ENCODE measurements at regions not wholly inside any gene's neighbourhood (a gene's known extent, or its start where the extent isn't known, plus 50 kb on each side); places are given as distances from the start of the nearest gene placed in this dataset.

GRCh38 chrX:36913551-36913950, 94.6 kb upstream of the FAM47C start:
- Mint-ChIP-seq H3K9me3 (ENCODE audit: insufficient read depth) (no peaks in the 10 kb centered on the region), H3K27ac (no peak overlapping the region), H3K4me1 (no peaks in the 10 kb centered on the region), H3K4me3 (no peak overlapping the region), H3K27me3 (no peaks in the 10 kb centered on the region)
- WGBS (ENCODE audit: insufficient coverage) = no CpG with 5 or more reads among the region's 3 CpGs
- H3K27me3 ChIP-seq (replicated peaks in 1 of 4; ENCODE audit: control extremely low read depth in 1 of 4, control insufficient read depth in 3 of 4, insufficient read depth in 4 of 4, low read length in 3 of 4) = no peaks in the 10 kb centered on the region
- intact Hi-C loops (cut with micrococcal nuclease) = no loop called here
- H3K27ac ChIP-seq (ENCODE audit: low read length in 2 of 2) = no peak overlapping the region
- ChIA-PET POLR2A (no interaction called here), CTCF (no interaction called here)
- DNase-seq (no peak), ATAC-seq (ENCODE audit: low read depth) (no peak)
- H3K4me3 ChIP-seq (ENCODE audit: control extremely low read depth in 1 of 5, extremely low read depth in 1 of 5, insufficient read depth in 1 of 5, low read depth in 2 of 5, low read length in 4 of 5) = no peak overlapping the region
- H3K4me1 ChIP-seq (ENCODE audit: control insufficient read depth in 2 of 2, insufficient read depth in 2 of 2, low read length in 2 of 2) = no peaks in the 10 kb centered on the region
- no peaks in the 10 kb centered on the region for H4K20me1 ChIP-seq (ENCODE audit: control insufficient read depth, insufficient read depth, low read length, poor library complexity, severe bottlenecking)
- no peaks in the 10 kb centered on the region for H3K79me2 ChIP-seq (ENCODE audit: control insufficient read depth, insufficient read depth, low read length)
- TF ChIP-seq EZH2 (IDR thresholded peaks at IDR 0.05; ENCODE audit: borderline replicate concordance, insufficient read depth, low read depth, low read length, poor library complexity, severe bottlenecking) (no peak), CTCF (IDR thresholded peaks at IDR 0.05) (no peak)
- no peaks in the 10 kb centered on the region for H3K36me3 ChIP-seq (replicated peaks in 1 of 2; ENCODE audit: control extremely low read depth in 1 of 2, control insufficient read depth in 1 of 2, extremely low read depth in 1 of 2, insufficient read depth in 2 of 2, low read length in 1 of 2)
- no peak overlapping the region for H3K9ac ChIP-seq (ENCODE audit: low read length)
- no peak overlapping the region for H2AFZ ChIP-seq (ENCODE audit: insufficient read depth, low read depth, low read length, poor library complexity, severe bottlenecking)
- no peaks in the 10 kb centered on the region for H3K9me3 ChIP-seq (ENCODE audit: control extremely low read depth in 1 of 3, control insufficient read depth in 2 of 3, insufficient read depth in 1 of 3, low read length in 2 of 3)
- no peak overlapping the region for H3K4me2 ChIP-seq (replicated peaks; ENCODE audit: low read depth, low read length, poor library complexity, severe bottlenecking)

GRCh38 chrX:36916941-36917340, 91.2 kb upstream of the FAM47C start:
- POLR2A ChIA-PET = no interaction called here
- H3K36me3 ChIP-seq (replicated peaks in 1 of 2; ENCODE audit: control extremely low read depth in 1 of 2, control insufficient read depth in 1 of 2, extremely low read depth in 1 of 2, insufficient read depth in 2 of 2, low read length in 1 of 2) = no peaks in the 10 kb centered on the region
- no CpG with 5 or more reads among the region's 2 CpGs for WGBS (ENCODE audit: insufficient coverage)

More at GRCh38 chrX:36916941-36917340, 91.2 kb upstream of the FAM47C start:
- Histone ChIP-seq H3K4me2 (replicated peaks; ENCODE audit: low read depth, low read length, poor library complexity, severe bottlenecking) (no peak overlapping the region), H4K20me1 (ENCODE audit: control insufficient read depth, insufficient read depth, low read length, poor library complexity, severe bottlenecking) (no peaks in the 10 kb centered on the region), H2AFZ (ENCODE audit: insufficient read depth, low read depth, low read length, poor library complexity, severe bottlenecking) (no peak overlapping the region), H3K9me3 (ENCODE audit: control extremely low read depth in 1 of 3, control insufficient read depth in 2 of 3, insufficient read depth in 1 of 3, low read length in 2 of 3) (no peaks in the 10 kb centered on the region), H3K4me3 (ENCODE audit: control extremely low read depth in 1 of 5, extremely low read depth in 1 of 5, insufficient read depth in 1 of 5, low read depth in 2 of 5, low read length in 4 of 5) (no peak overlapping the region), H3K27me3 (replicated peaks in 1 of 4; ENCODE audit: control extremely low read depth in 1 of 4, control insufficient read depth in 3 of 4, insufficient read depth in 4 of 4, low read length in 3 of 4) (no peaks in the 10 kb centered on the region), H3K9ac (ENCODE audit: low read length) (no peak overlapping the region), H3K27ac (ENCODE audit: low read length in 2 of 2) (no peak overlapping the region), H3K79me2 (ENCODE audit: control insufficient read depth, insufficient read depth, low read length) (no peaks in the 10 kb centered on the region), H3K4me1 (ENCODE audit: control insufficient read depth in 2 of 2, insufficient read depth in 2 of 2, low read length in 2 of 2) (no peaks in the 10 kb centered on the region)
- no peak for TF ChIP-seq EZH2 (IDR thresholded peaks at IDR 0.05; ENCODE audit: borderline replicate concordance, insufficient read depth, low read depth, low read length, poor library complexity, severe bottlenecking)
- no peak for TF ChIP-seq CTCF (IDR thresholded peaks at IDR 0.05)
- Mint-ChIP-seq H3K9me3 (ENCODE audit: insufficient read depth) (no peaks in the 10 kb centered on the region), H3K4me3 (no peak overlapping the region), H3K4me1 (no peaks in the 10 kb centered on the region), H3K27ac (no peak overlapping the region), H3K27me3 (no peaks in the 10 kb centered on the region)
- DNase-seq = no peak
- ATAC-seq (ENCODE audit: low read depth) = no peak
- intact Hi-C loops (cut with micrococcal nuclease) = no loop called here
- CTCF ChIA-PET = no interaction called here

Measured in B cell (primary cell).